CD14-positive monocyte (primary cell): ENCODE measurements at regions not wholly inside any gene's neighbourhood (a gene's known extent, or its start where the extent isn't known, plus 50 kb on each side); places are given as distances from the start of the nearest gene placed in this dataset.

Experiments
- DNase-seq, 3 donors: peaks; one replicate each; pipeline ENCODE4 v3.0.0-alpha.2; 2011 to 2022
- H2AFZ ChIP-seq: 2 replicates; pipeline ENCODE4 v1.6.0; 2012; ENCODE audit warnings: mild to moderate bottlenecking, low read depth, low read length, inconsistent platforms; ENCODE audit not compliant: insufficient read depth, poor library complexity, severe bottlenecking
- H3K27ac ChIP-seq, 2 donors: 1 replicate in 1 of 2; 2 replicates in 1 of 2; pipeline ENCODE4 v1.5.1; 2012 to 2013; ENCODE audit warnings: low read length in 2 of 2, control low read depth in 1 of 2, inconsistent platforms in 1 of 2, low read depth in 1 of 2, mild to moderate bottlenecking in 1 of 2
- H3K27me3 ChIP-seq, 2 donors: one replicate each; pipeline versions ENCODE4 v1.6.0 to v1.6.1; 2011 to 2013; ENCODE audit warnings: low read length in 2 of 2; ENCODE audit not compliant: control insufficient read depth in 2 of 2, insufficient read depth in 2 of 2
- H3K36me3 ChIP-seq, 2 donors: replicated peaks in 1 of 2; 1 replicate in 1 of 2; 2 replicates in 1 of 2; pipeline versions ENCODE4 v1.5.1 to v1.6.1; 2012 to 2013; ENCODE audit warnings: low read length in 2 of 2, control low read depth in 1 of 2, inconsistent platforms in 1 of 2, mild to moderate bottlenecking in 1 of 2; ENCODE audit not compliant: insufficient read depth in 2 of 2, control insufficient read depth in 1 of 2
- H3K4me1 ChIP-seq, 2 donors: 1 replicate in 1 of 2; 2 replicates in 1 of 2; pipeline versions ENCODE4 v1.5.1 to v1.6.1; 2012 to 2013; ENCODE audit warnings: low read length in 2 of 2, control low read depth in 1 of 2, inconsistent platforms in 1 of 2, mild to moderate bottlenecking in 1 of 2, moderate library complexity in 1 of 2; ENCODE audit not compliant: insufficient read depth in 2 of 2, control insufficient read depth in 1 of 2
- H3K4me2 ChIP-seq: replicated peaks from 2 replicates; pipeline ENCODE3; 2012; ENCODE audit warnings: low read length, moderate library complexity, mild to moderate bottlenecking; ENCODE audit not compliant: poor library complexity, severe bottlenecking; ENCODE audit errors: extremely low read depth
- H3K4me3 ChIP-seq, 3 experiments: fragments of 200-600 bp in 1 of 3; sonication (generic) in 1 of 3; replicated peaks in 1 of 3; 1 replicate in 2 of 3; 2 replicates in 1 of 3; pipeline ENCODE4 v1.5.1; 2011 to 2013; ENCODE audit warnings: low read length in 3 of 3, mild to moderate bottlenecking in 3 of 3, control low read depth in 2 of 3, low read depth in 2 of 3, inconsistent platforms in 1 of 3, moderate library complexity in 1 of 3
- H3K79me2 ChIP-seq: 2 replicates; pipeline ENCODE4 v1.6.0; 2012; ENCODE audit warnings: mild to moderate bottlenecking, control low read depth, inconsistent platforms, low read length, moderate library complexity; ENCODE audit not compliant: insufficient read depth
- H3K9ac ChIP-seq: 2 replicates; pipeline ENCODE4 v1.6.0; 2017; ENCODE audit warnings: low read length, mild to moderate bottlenecking; ENCODE audit not compliant: insufficient read depth, poor library complexity, severe bottlenecking
- H3K9me3 ChIP-seq, 2 donors: replicated peaks in 1 of 2; 1 replicate in 1 of 2; 2 replicates in 1 of 2; pipeline versions ENCODE4 v1.5.1 to v1.6.1; 2012 to 2013; ENCODE audit warnings: low read length in 2 of 2, control low read depth in 1 of 2; ENCODE audit not compliant: control insufficient read depth in 1 of 2, insufficient read depth in 1 of 2
- H4K20me1 ChIP-seq: 2 replicates; pipeline ENCODE4 v1.6.0; 2012; ENCODE audit warnings: mild to moderate bottlenecking, low read length, control low read depth, moderate library complexity; ENCODE audit not compliant: insufficient read depth
- H3K27ac Mint-ChIP-seq, 7 donors: one replicate each; pipeline ENCODE4 v1.8.0; 2020; ENCODE audit warnings: mild to moderate bottlenecking in 7 of 7, mixed read lengths in 7 of 7, moderate library complexity in 6 of 7, inconsistent platforms in 2 of 7
- H3K27me3 Mint-ChIP-seq, 3 donors: one replicate each; pipeline ENCODE4 v1.8.0; 2021 to 2022; ENCODE audit warnings: low read depth in 3 of 3, mild to moderate bottlenecking in 3 of 3, mixed read lengths in 3 of 3, moderate library complexity in 3 of 3, inconsistent platforms in 1 of 3
- H3K36me3 Mint-ChIP-seq, 2 donors: one replicate each; pipeline ENCODE4 v1.8.0; 2020; ENCODE audit warnings: mixed read lengths in 2 of 2, inconsistent platforms in 1 of 2, mild to moderate bottlenecking in 1 of 2
- H3K4me1 Mint-ChIP-seq: one replicate; pipeline ENCODE4 v1.8.0; 2020; ENCODE audit warnings: mild to moderate bottlenecking, mixed read lengths
- H3K4me3 Mint-ChIP-seq, 2 donors: one replicate each; pipeline ENCODE4 v1.8.0; 2020; ENCODE audit warnings: mild to moderate bottlenecking in 2 of 2, mixed read lengths in 2 of 2, moderate library complexity in 1 of 2
- H3K9me3 Mint-ChIP-seq, 7 donors: one replicate each; pipeline ENCODE4 v1.8.0; 2020 to 2022; ENCODE audit warnings: mixed read lengths in 7 of 7, mild to moderate bottlenecking in 6 of 7, moderate library complexity in 6 of 7, inconsistent platforms in 2 of 7
- WGBS: methylation state at CpG from one replicate; pipeline ENCODE4 v1.1.5; 2013; ENCODE audit warnings: missing lambda C conversion rate; ENCODE audit not compliant: insufficient coverage; 5-methylcytosine and 5-hydroxymethylcytosine counted together
- intact Hi-C, 2 donors: fragments of 100-400 bp; cut with micrococcal nuclease; formaldehyde crosslinking; loops; one replicate each; pipeline versions ENCODE4 v1.15.0 to v1.15.1; 2023
- TF ChIP-seq, protein P1 (sequence below): fragments of 200-600 bp; IDR thresholded peaks from one replicate; pipeline ENCODE4 v1.8.0; 2022; ENCODE audit warnings: antibody characterized with exemption, mild to moderate bottlenecking

DNA sequence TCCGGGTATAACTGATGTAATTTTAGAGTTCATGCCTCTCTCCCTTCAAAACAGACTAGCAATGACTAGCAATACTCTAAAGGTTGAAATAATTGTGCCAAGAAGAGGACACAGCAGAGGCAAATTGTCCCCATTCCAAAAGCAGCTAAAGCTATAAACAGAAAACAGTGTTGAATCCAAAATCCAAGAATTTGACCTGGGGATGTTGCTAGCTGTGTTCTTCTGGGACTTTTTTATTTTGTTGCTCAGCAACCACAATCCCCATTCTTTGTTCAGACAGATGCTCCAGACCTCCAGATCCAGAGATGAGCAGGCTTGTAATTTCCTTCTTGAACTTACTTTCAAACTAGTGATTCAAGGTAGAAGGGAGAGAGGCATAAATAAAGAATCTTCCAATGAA lies 191.5 kb downstream of the FOXB1 start:
- H3K79me2 ChIP-seq = no peaks in the 10 kb centered on the region
- H3K9me3 ChIP-seq = no peaks in the 10 kb centered on the region
- no peaks in the 10 kb centered on the region for H4K20me1 ChIP-seq
- intact Hi-C loops = no loop called here
- no peak overlapping the region for H3K4me3 ChIP-seq
- no peak overlapping the region for H3K4me3 Mint-ChIP-seq
- no peak overlapping the region for H3K4me2 ChIP-seq
- no peaks in the 10 kb centered on the region for H3K36me3 ChIP-seq
- no peaks in the 10 kb centered on the region for H3K36me3 Mint-ChIP-seq
- H3K9me3 Mint-ChIP-seq = peaks cover 0 to 2% (median 0%) of the 10 kb centered on the region in 7 donors
- no peak overlapping the region for H3K27ac Mint-ChIP-seq
- peaks cover 3% of the 10 kb centered on the region for H3K4me1 Mint-ChIP-seq
- no peak overlapping the region for H2AFZ ChIP-seq
- TF ChIP-seq, protein P1, sequence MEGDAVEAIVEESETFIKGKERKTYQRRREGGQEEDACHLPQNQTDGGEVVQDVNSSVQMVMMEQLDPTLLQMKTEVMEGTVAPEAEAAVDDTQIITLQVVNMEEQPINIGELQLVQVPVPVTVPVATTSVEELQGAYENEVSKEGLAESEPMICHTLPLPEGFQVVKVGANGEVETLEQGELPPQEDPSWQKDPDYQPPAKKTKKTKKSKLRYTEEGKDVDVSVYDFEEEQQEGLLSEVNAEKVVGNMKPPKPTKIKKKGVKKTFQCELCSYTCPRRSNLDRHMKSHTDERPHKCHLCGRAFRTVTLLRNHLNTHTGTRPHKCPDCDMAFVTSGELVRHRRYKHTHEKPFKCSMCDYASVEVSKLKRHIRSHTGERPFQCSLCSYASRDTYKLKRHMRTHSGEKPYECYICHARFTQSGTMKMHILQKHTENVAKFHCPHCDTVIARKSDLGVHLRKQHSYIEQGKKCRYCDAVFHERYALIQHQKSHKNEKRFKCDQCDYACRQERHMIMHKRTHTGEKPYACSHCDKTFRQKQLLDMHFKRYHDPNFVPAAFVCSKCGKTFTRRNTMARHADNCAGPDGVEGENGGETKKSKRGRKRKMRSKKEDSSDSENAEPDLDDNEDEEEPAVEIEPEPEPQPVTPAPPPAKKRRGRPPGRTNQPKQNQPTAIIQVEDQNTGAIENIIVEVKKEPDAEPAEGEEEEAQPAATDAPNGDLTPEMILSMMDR = no peak
- DNase-seq = no peak
- H3K27me3 ChIP-seq = no peaks in the 10 kb centered on the region
- WGBS = no CpG with 5 or more reads among the region's 1 CpG
- no peaks in the 10 kb centered on the region for H3K4me1 ChIP-seq
- H3K27me3 Mint-ChIP-seq = peaks cover 3 to 8% (median 7%) of the 10 kb centered on the region in 3 donors
- H3K27ac ChIP-seq = no peak overlapping the region
- no peak overlapping the region for H3K9ac ChIP-seq

GRCh38 chr15:60204131-60204885 lies 193.5 kb downstream of the ANXA2 start:
- H3K9me3 Mint-ChIP-seq = peaks cover 0 to 2% (median 0%) of the 10 kb centered on the region in 7 donors
- H3K4me1 Mint-ChIP-seq = no peaks in the 10 kb centered on the region
- TF ChIP-seq, protein P1 = no peak
- Histone ChIP-seq H2AFZ (no peak overlapping the region), H3K79me2 (no peaks in the 10 kb centered on the region), H3K4me1 (no peaks in the 10 kb centered on the region), H3K9ac (no peak overlapping the region), H3K4me2 (no peak overlapping the region), H3K27ac (no peak overlapping the region), H3K9me3 (no peaks in the 10 kb centered on the region), H3K4me3 (no peak overlapping the region), H3K27me3 (peaks cover 0 to 3% of the 10 kb centered on the region in 2 donors), H3K36me3 (no peaks in the 10 kb centered on the region), H4K20me1 (no peaks in the 10 kb centered on the region)
- DNase-seq = no peak
- H3K36me3 Mint-ChIP-seq = no peaks in the 10 kb centered on the region
- H3K4me3 Mint-ChIP-seq = no peak overlapping the region
- intact Hi-C loops = no loop called here
- no peak overlapping the region for H3K27ac Mint-ChIP-seq
- WGBS = 87% methylated on average over 5 of the region's 11 CpGs
- H3K27me3 Mint-ChIP-seq = peaks cover 5 to 19% (median 9%) of the 10 kb centered on the region in 3 donors
